Lower leg skin (tissue), 3 donors: ENCODE measurements at regions not wholly inside any gene's neighbourhood (a gene's known extent, or its start where the extent isn't known, plus 50 kb on each side); places are given as distances from the start of the nearest gene placed in this dataset.

ENCODE experiments used
- CTCF ChIP-seq, 3 donors: fragments of 450-650 bp; IDR thresholded peaks; one replicate each; pipeline ENCODE4 v1.5.1; 2016; ENCODE audit warnings: antibody characterized with exemption in 3 of 3, mild to moderate bottlenecking in 3 of 3, moderate library complexity in 2 of 3
- POLR2A ChIP-seq, 2 donors: fragments of 450-650 bp; IDR thresholded peaks; one replicate each; pipeline ENCODE4 v1.6.1; 2016 to 2017; ENCODE audit warnings: antibody characterized with exemption in 2 of 2, mild to moderate bottlenecking in 1 of 2, moderate library complexity in 1 of 2

- no peak for TF ChIP-seq POLR2A (IDR thresholded peaks at IDR 0.05)
- TF ChIP-seq CTCF (IDR thresholded peaks at IDR 0.05), result no peak
These were observed 599.9 kb upstream of the MDGA2 start for GRCh38 chr14:48275301-48275700.
